Vagina (tissue), 2 donors: ENCODE measurements at regions not wholly inside any gene's neighbourhood (a gene's known extent, or its start where the extent isn't known, plus 50 kb on each side); places are given as distances from the start of the nearest gene placed in this dataset.

Experiments used
- CTCF ChIP-seq, 3 experiments: fragments of 450-650 bp in 2 of 3; fragments of 200-600 bp in 1 of 3; sonication (generic) in 1 of 3; IDR thresholded peaks; one replicate each; pipeline ENCODE4 v1.5.1; 2017 to 2019; ENCODE audit warnings: antibody characterized with exemption in 3 of 3, mild to moderate bottlenecking in 2 of 3, moderate library complexity in 2 of 3
- POLR2A ChIP-seq, 2 donors: fragments of 450-650 bp; IDR thresholded peaks; one replicate each; pipeline ENCODE4 v1.6.1; 2017; ENCODE audit warnings: antibody characterized with exemption in 2 of 2, mild to moderate bottlenecking in 2 of 2, moderate library complexity in 2 of 2
- POLR2AphosphoS5 ChIP-seq, 2 donors: sonication (generic); formaldehyde crosslinking; IDR thresholded peaks; one replicate each; pipeline ENCODE4 v1.9.0; 2017; ENCODE audit warnings: antibody characterized with exemption in 2 of 2, mild to moderate bottlenecking in 2 of 2, low read depth in 1 of 2; ENCODE audit not compliant: insufficient read depth in 1 of 2

GRCh38 chr1:214801191-214801590 is 198.2 kb downstream of the CENPF start:
- TF ChIP-seq CTCF (IDR thresholded peaks at IDR 0.05), result no peak
- no peak for TF ChIP-seq POLR2A (IDR thresholded peaks at IDR 0.05)
- TF ChIP-seq POLR2AphosphoS5 (IDR thresholded peaks at IDR 0.05; ENCODE audit: insufficient read depth in 1 of 2, low read depth in 1 of 2), result no peak
